RWPE2 (cell line): ENCODE measurements at regions not wholly inside any gene's neighbourhood (a gene's known extent, or its start where the extent isn't known, plus 50 kb on each side); places are given as distances from the start of the nearest gene placed in this dataset.

Experiments
- ATAC-seq: fragments of 200-7000 bp; cut with Tn5 transposase; 3 replicates; pipeline ENCODE4 v1.9.1; 2021; ENCODE audit warnings: low read depth
- DNase-seq: peaks from one replicate; pipeline ENCODE4 v3.0.0-alpha.2; 2020; ENCODE audit warnings: low spot score
- H3K27ac ChIP-seq: fragments of 450-650 bp; 2 replicates; pipeline ENCODE4 v1.5.1; 2017; ENCODE audit warnings: mild to moderate bottlenecking; ENCODE audit not compliant: poor library complexity, severe bottlenecking
- H3K27me3 ChIP-seq: fragments of 250-450 bp; sonication (Bioruptor Pico); 2 replicates; pipeline ENCODE4 v1.5.1; 2021; ENCODE audit warnings: mild to moderate bottlenecking, moderate library complexity; ENCODE audit not compliant: insufficient read depth, poor library complexity, severe bottlenecking
- H3K36me3 ChIP-seq: fragments of 250-450 bp; sonication (Bioruptor Pico); 2 replicates; pipeline ENCODE4 v1.5.1; 2020; ENCODE audit warnings: low read depth, mild to moderate bottlenecking, moderate library complexity
- H3K4me1 ChIP-seq: fragments of 250-450 bp; sonication (Bioruptor Pico); 2 replicates; pipeline ENCODE4 v1.5.1; 2021; ENCODE audit warnings: mild to moderate bottlenecking, moderate library complexity; ENCODE audit not compliant: insufficient read depth, poor library complexity, severe bottlenecking
- H3K4me3 ChIP-seq: fragments of 250-450 bp; sonication (Bioruptor Pico); 2 replicates; pipeline ENCODE4 v1.5.1; 2021; ENCODE audit warnings: mild to moderate bottlenecking, moderate library complexity; ENCODE audit not compliant: severe bottlenecking
- H3K9me3 ChIP-seq: fragments of 250-450 bp; sonication (Bioruptor Pico); 2 replicates; pipeline ENCODE4 v1.5.1; 2021; ENCODE audit warnings: mild to moderate bottlenecking, moderate library complexity; ENCODE audit not compliant: severe bottlenecking
- CTCF ChIP-seq: fragments of 450-650 bp; IDR thresholded peaks from one replicate; pipeline ENCODE4 v1.5.1; 2017; ENCODE audit warnings: mild to moderate bottlenecking, moderate library complexity; ENCODE audit not compliant: poor library complexity, severe bottlenecking

GRCh38 chr6:102686461-102686860 lies 1293.0 kb downstream of the GRIK2 start:
- ATAC-seq (no peak), DNase-seq (no peak)
- H3K27me3 ChIP-seq, result no peaks in the 10 kb centered on the region
- no peak for TF ChIP-seq CTCF
- H3K9me3 ChIP-seq, result no peaks in the 10 kb centered on the region
- H3K4me1 ChIP-seq, result no peaks in the 10 kb centered on the region
- no peaks in the 10 kb centered on the region for H3K36me3 ChIP-seq
- H3K4me3 ChIP-seq, result no peak overlapping the region
- H3K27ac ChIP-seq, result no peak overlapping the region

GRCh38 chr6:102680413-102680812 lies 1286.9 kb downstream of the GRIK2 start:
- Histone ChIP-seq H3K4me3 (no peak overlapping the region), H3K36me3 (no peaks in the 10 kb centered on the region), H3K27me3 (no peaks in the 10 kb centered on the region), H3K27ac (no peak overlapping the region), H3K9me3 (no peaks in the 10 kb centered on the region), H3K4me1 (no peaks in the 10 kb centered on the region)
- DNase-seq (no peak), ATAC-seq (no peak)
- no peak for TF ChIP-seq CTCF

- DNase-seq, result no peak
- no peak overlapping the region for H3K27ac ChIP-seq
Measured at GRCh38 chr6:102679865-102680264, 1286.4 kb downstream of the GRIK2 start.

GRCh38 chr6:102677225-102677624 lies 1283.7 kb downstream of the GRIK2 start:
- Histone ChIP-seq H3K9me3 (no peaks in the 10 kb centered on the region), H3K27me3 (no peaks in the 10 kb centered on the region), H3K4me1 (no peaks in the 10 kb centered on the region), H3K27ac (no peak overlapping the region), H3K36me3 (no peaks in the 10 kb centered on the region), H3K4me3 (no peak overlapping the region)
- DNase-seq, result no peak
- no peak for ATAC-seq
- no peak for TF ChIP-seq CTCF

More at GRCh38 chr6:102679865-102680264, 1286.4 kb downstream of the GRIK2 start:
- Histone ChIP-seq H3K27me3 (no peaks in the 10 kb centered on the region), H3K4me1 (no peaks in the 10 kb centered on the region), H3K9me3 (no peaks in the 10 kb centered on the region), H3K4me3 (no peak overlapping the region), H3K36me3 (no peaks in the 10 kb centered on the region)
- ATAC-seq, result no peak
- no peak for TF ChIP-seq CTCF

- DNase-seq (no peak), ATAC-seq (no peak; the same call in 2 of the 3 replicates)
- Histone ChIP-seq H3K4me1 (no peaks in the 10 kb centered on the region), H3K27ac (no peak overlapping the region), H3K4me3 (no peak overlapping the region), H3K36me3 (no peaks in the 10 kb centered on the region), H3K9me3 (no peaks in the 10 kb centered on the region), H3K27me3 (no peaks in the 10 kb centered on the region)
- TF ChIP-seq CTCF, result no peak
Measured at GRCh38 chr6:102670735-102671134, 1277.2 kb downstream of the GRIK2 start.
